GM21528 (cell line): ENCODE measurements at regions not wholly inside any gene's neighbourhood (a gene's known extent, or its start where the extent isn't known, plus 50 kb on each side); places are given as distances from the start of the nearest gene placed in this dataset.

Experiments used
- ATAC-seq: cut with Tn5 transposase; IDR thresholded peaks from one replicate; pipeline ENCODE4 v1.9.1; 2021; ENCODE audit warnings: mild to moderate bottlenecking, moderate library complexity; ENCODE audit not compliant: unreplicated experiment, low FRiP score

DNA sequence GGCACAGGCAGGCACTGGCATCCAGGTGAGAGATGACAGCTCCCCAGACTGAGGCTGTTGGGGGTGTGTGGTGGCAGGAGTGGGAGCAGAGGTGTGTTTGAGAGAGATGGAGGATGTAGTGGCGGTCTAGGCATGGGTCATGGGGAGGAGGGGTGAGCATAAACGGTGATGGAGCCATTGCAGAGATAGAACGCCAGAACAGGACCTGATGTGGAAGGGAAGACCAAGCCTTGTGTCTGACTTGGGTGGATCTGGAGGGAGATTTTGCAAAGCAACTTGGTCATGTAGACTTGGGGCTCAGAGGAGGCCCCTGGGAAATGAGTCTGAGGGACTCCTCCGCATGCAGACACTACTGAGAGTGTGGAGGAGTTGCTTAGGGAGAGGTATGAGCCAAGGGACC, 50.0 kb upstream of the CLDN5 start:
- ATAC-seq, result no peak

GRCh38 chr22:19576460-19577421, 52.5 kb upstream of the CLDN5 start:
- ATAC-seq, result no peak

- ATAC-seq, result no peak
Observed at GRCh38 chr22:19577422-19577966, 53.3 kb upstream of the CLDN5 start.

DNA sequence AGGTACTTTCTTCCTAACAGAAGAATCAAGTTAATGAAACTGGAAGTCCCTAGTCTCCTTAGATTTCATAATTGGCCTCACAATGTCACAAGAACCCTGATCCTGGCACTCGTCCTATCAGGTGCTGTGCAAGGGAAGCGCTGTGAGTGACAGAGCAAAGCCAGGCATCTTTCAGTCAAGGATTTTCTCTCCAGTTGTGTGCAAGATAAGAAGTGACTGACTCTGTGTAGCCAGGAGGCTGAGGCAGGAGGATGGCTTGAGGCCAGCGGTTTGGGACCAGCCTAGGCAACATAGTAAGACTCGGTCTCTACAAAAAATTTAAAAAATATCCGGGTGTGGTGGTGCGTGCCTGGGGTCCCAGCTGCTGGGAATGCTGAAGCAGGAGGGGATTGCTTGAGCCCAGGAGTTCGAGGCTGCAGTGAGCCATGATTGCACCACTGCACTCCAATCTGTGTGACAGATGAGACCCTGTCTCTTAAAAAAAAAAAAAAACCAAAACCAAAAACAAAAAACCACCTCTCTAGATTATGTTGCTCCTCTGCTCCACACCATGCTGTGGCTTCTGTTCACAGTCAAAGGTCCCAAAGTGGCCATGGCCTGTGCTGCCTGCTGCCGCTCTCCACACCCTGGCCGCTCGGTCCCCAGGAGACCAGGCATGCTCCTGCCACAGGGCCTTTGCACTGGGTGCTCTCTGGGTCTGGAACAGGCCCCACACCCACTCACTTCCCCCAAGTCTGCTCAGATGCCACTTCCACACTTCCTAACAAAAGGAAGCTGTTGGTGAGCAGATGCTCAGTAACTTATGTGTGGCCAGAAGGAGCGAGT, 54.2 kb upstream of the CLDN5 start:
- ATAC-seq, result no peak

- no peak for ATAC-seq
Observed at GRCh38 chr22:19579115-19579811, 55.1 kb upstream of the CLDN5 start.

DNA sequence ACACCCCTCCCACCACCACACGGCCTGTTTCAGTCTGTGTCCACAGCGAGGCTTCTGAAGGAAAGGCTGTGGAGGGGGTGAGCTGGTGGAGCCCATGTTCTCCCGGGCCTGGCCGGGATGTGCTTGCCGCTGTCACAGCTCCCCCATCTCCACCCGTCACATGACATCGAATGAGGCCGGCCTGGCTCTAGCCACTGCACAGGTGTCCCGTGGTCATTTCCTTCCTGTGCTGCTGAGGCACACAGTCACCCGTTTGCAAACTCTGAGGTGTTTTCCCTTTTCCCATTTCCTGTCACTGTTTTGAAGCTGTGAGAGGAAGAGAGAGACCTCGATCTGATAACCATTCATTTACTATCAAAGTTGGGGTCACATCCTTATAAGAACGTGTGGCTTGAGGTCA, 55.7 kb upstream of the CLDN5 start:
- ATAC-seq, result no peak

DNA sequence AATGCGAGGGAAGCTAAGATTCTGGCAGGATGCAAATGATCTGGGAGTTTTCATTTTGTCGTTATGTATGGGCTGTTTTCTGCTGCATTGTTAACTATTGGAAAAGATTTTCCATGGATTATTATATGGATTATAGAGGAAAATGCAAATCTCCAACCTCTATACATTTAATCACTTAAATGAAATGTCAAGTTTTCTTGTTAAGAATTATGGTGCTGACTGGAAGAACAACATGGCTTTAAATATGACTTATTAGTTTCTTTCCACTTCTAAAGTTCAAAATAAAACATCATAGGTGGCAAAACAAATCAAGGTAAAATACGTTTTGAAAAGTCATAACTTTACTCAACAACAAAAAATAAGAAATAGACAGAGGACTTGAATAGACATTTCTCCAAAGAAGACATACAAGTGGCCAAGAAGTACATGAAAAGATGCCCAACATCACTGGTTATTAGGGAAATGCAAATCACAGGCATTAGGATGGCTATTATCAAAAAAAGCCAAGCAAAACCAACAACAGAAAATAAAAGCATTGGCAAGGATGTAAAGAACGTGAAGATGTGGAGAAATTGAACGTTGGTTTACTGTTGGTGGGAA, 56.2 kb upstream of the CLDN5 start:
- no peak for ATAC-seq

DNA sequence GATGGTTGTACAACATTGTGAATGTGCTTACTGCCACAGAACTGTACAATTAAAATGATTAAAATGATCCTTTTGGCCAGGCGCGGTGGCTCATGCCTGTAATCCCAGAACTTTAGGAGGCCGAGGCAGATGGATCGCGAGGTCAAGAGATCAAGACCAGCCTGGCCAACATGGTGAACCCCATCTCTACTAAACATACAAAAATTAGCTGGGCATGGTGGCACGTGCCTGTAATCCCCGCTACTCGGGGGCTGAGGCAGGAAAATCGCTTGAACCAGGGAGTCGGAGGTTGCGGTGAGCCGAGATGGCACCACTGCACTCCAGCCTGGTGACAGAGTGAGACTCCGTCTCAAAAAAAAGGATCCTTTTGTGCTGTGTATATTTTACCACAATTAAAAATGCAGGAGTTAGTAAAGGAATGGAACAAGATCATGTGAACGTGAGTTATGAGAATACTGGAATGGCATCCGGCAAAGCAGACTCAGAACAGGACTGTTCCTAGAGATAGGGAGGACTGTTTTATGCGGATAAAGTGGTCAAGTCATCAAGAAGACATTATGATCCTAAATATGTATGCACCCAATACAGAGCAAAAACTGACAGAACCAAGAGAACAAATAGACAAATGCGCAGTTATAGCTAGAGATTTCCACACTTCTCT, 58.0 kb upstream of the CLDN5 start:
- ATAC-seq, result no peak

DNA sequence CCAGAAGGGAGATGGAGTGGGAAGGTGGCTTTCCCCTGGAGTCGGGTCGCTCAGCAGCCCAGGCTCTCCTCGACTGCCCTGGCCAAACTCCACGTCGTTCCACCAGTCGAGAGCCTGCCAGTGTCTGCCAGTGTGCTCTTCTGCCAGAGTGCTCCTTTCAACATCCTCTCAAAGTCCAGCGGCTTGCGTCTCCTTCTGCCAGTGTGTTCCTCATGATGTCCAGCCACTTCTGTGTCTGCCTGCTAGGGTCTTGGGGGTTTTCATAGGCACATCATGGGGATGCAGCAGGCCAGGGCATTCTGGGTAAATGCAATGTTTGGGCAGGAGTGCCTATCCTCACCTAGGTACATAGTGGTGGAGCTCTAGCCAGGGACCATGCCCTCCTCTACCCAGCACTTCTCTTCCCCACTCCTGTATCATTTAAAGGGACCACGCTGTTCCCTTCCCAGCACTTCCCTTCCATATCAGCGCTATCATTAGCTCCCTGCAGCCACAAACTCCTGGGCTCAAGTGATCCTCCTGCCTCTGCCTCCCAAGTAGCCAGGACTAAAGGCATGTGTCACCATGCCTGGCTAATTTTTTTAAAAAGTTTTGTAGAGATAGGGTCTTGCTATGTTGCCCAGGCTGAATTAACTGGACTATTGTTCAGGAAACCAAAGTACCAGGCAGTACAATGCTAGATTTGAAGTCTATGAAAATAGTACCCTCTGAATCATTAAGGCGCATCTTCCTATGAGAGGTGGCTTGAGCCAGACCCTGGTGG, 62.9 kb upstream of the CLDN5 start:
- ATAC-seq, result no peak

DNA sequence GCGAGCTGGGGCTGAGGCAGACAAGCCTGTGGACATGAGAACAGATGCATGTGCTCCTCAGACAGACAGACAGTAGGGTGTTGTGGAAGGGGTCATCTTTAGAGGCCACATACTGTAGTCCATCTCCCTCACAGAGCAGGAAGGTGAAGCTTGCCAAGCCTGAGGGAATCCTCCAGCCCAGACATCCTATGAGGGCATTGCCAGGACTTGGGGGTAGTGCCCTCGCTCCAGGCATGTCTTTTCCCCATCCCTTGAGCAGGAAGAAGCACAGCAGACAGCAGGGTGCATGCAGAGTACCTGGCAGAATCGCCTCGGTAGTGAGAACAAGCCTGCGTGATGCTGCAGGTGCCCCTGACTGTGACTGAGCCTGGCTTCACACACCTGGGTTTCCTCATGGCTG, 66.5 kb upstream of the CLDN5 start:
- ATAC-seq, result no peak

GRCh38 chr22:19591568-19591967, 67.4 kb upstream of the CLDN5 start:
- no peak for ATAC-seq

DNA sequence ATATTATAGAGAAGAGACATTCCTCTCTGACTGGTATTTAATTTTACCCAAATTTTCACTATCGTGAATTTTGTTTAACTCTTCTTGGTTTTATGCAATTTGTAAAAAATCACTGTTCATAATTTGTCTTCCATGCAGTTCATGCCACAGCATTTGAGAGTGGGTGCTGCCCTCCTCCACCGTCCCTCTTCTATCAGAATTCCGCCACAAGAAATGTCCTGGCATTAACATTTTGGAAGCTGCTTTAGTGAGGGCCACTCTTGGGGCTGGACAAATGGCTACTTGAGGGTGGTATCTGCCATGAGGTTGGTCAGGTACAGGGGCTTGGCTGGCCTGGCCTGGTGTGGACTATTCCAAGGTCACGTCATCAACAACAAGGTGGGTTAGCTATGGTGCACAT, 68.3 kb upstream of the CLDN5 start:
- ATAC-seq, result no peak

DNA sequence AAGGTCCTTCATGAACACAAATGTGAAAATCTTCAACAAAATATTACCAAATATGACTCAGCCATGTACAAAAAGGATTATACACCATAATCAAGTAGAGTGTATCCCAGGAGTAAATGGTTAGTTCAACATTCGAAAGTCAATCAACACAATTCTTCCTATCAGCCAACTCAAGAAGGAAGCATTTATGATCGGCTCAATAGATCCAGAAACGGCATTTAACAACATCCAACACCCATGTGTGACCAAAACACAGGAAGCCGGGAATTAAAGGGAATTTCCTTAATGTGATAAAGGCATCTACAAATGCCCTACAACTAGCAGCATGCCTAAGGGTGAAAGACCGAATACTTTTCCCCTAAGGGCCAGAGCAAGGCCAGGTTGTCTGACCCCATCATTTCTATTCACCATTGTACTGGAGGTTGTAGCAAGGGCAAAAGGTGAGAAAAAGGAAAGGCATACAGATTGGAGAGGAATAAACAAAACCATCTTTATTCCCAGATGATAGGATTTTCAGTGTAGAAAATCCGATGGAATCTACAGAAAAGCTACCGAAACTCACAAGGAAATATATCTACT, 69.9 kb upstream of the CLDN5 start:
- no peak for ATAC-seq

GRCh38 chr22:19595532-19595931, 71.3 kb upstream of the CLDN5 start:
- ATAC-seq, result no peak

- no peak for ATAC-seq
Observed at GRCh38 chr22:19596680-19597398, 72.6 kb upstream of the CLDN5 start.

DNA sequence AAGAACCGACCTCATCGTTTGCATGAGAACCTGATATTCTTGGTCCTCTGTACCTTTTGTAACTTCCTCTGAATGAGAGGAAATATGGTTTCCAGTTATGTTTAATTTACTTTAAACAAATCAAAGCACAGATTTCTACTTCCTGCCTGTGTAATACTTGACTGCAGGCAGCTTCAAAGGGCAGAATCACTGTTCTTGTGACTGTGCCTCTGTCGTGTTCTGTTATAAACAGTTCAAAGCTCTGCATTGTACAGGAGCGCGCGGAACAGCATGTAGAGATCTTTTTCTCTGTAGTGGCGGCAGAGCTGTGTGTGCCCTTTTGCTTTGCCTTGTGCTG, 73.2 kb upstream of the CLDN5 start:
- ATAC-seq, result no peak

- no peak for ATAC-seq
Observed at GRCh38 chr22:19598054-19598855, 74.0 kb upstream of the CLDN5 start.
